ENCODE measurements at regions not wholly inside any gene's neighbourhood (a gene's known extent, or its start where the extent isn't known, plus 50 kb on each side); places are given as distances from the start of the nearest gene placed in this dataset.
"Not testable (repeated sequence)": the region's sequence is repeated elsewhere in the genome, so short reads cannot be mapped to it uniquely, and the experiment has no call there.

DNA sequence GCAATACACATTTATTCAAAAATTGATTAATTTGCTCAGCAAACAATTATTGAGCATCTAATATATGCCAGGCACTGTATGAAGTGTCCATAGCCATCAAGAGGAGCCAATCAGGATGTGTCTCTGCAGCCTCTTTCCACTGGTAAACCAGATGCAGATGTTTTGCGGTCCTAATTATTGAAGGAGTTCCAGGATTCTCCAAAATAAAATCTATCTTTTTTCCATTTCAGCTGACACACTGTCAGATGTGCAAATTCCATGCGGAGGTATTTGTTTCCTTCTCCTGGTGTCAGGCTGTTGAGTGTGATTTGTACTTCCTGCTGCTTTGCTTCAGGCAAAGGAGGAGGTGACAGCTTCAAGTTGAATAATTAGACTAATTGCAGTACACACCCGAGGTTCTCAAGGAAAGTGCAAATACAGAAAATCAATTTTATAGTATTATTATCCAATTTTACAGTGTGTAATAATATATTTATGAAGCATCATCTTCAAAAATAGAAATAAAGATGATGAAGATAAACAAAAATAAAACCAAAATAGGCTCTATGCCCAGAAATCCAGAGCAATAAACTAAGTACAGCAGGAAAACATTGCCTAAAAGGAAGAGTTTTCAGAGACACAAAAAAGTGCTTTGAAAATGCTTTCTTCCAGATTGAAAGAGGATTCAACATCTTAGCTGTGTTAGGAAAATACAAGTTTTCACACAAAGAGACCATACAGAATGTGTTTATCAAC is 1352.9 kb upstream of the CHAC2 start:
- Mint-ChIP-seq H3K27ac (no peak overlapping the region), H3K36me3 (no peaks in the 10 kb centered on the region), H3K4me3 (no peak overlapping the region), H3K9me3 (peaks cover 0 to 4% (median 3%) of the 10 kb centered on the region in 3 donors), H3K27me3 (no peaks in the 10 kb centered on the region), H3K4me1 (no peaks in the 10 kb centered on the region)

DNA sequence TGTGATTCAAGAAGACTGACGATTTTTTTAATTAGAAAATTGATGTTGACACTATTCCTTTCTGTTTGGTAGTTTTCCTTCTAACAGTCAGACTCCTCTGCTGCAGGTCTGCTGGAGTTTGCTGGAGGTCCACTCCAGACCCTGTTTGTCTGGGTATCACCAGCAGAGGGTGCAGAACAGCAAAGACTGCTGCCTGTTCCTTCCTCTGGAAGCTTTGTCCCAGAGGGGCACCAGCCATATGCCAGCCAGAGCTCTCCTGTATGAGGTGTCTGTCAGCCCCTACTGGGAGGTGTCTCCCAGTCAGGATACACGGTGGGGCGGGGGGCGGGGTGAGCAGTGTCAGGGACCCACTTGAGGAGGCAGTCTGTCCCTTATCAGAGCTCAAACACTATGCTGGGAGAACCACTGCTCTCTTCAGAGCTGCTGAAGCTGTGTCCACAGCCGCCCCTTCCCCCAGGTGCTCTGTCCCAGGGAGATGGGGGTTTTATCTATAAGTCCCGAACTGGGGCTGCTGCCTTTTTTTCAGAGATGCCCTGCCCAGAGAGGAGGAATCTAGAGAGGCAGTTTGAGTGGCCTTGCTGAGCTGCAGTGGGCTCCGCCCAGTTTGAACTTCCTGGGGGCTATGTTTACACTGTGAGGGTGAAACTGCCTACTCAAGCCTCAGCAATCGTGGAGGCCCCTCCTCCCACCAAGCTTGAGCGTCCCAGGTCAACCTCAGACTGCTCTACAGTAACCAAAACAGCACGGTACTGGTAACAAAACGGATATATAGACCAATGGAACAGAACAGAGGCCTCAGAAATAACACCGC is 1358.1 kb upstream of the CHAC2 start:
- H3K36me3 Mint-ChIP-seq, H3K4me1 Mint-ChIP-seq, H3K4me3 Mint-ChIP-seq, H3K27me3 Mint-ChIP-seq, H3K27ac Mint-ChIP-seq, H3K9me3 Mint-ChIP-seq: not testable (repeated sequence)

DNA sequence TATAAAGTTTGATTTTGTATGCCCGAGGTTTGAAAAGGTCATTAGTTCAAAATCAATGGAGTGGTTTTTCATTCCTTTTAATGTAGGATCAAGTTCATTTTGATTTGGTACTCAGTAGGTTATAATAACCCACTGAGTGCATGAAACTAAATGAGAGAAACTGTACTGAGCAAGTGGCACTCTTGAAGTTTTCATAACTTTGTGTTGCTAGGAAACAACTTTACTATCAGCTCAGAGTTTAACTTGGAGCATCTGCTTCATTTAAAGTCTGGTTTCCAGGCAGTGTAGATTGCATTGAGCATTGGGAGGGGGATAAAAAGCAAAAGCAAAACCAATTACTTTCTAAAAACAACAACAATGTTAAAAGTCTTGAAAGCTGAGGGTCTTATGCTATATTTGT is 1361.6 kb upstream of the CHAC2 start:
- no peaks in the 10 kb centered on the region for H3K9me3 Mint-ChIP-seq
- no peaks in the 10 kb centered on the region for H3K36me3 Mint-ChIP-seq
- H3K27me3 Mint-ChIP-seq, result no peaks in the 10 kb centered on the region
- no peak overlapping the region for H3K4me3 Mint-ChIP-seq
- H3K27ac Mint-ChIP-seq, result no peak overlapping the region
- peaks cover 0 to 3% (median 0%) of the 10 kb centered on the region in 3 donors for H3K4me1 Mint-ChIP-seq

DNA sequence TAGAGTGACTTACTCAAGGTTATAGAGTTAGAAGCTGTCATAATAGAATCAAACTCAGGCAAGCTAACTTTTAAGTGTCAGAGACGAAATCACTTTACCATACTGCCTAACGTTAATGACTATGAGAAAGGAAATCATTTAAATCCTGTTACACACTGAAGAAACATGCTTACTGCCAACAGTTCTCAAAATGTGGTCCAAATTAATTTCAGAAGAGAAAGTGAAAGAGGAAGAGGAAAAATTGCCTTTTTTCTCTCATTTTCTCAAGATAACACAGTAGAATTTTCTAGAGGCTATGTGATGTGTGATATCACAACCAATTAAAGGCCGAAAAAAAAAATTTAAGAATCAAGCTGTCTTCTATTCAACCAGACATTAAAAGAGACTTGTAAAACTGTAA is 1362.7 kb upstream of the CHAC2 start:
- Mint-ChIP-seq H3K4me1 (peaks cover 0 to 3% (median 0%) of the 10 kb centered on the region in 3 donors), H3K9me3 (no peaks in the 10 kb centered on the region), H3K27ac (no peak overlapping the region), H3K36me3 (no peaks in the 10 kb centered on the region), H3K27me3 (no peaks in the 10 kb centered on the region), H3K4me3 (no peak overlapping the region)

DNA sequence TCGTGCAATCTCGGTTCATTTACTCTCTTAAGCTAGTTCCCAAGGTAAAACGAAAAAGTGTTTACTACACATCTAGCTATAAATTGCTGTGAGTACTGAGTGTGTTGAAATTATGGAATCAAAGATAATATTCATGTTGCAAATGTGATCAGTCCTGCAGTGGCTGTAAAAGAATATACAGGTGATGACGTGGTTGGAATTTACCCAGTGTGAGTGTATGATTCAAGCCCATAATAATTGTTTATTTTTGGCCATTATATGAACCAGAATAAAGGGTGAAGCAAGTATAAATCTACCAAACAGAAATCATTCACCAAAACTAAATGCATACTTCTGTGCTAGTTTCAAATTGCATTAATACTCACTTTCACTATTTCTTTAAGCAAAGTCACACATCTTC is 1363.6 kb upstream of the CHAC2 start:
- H3K27me3 Mint-ChIP-seq, result no peaks in the 10 kb centered on the region
- H3K27ac Mint-ChIP-seq, result no peak overlapping the region
- H3K4me1 Mint-ChIP-seq, result peaks cover 0 to 3% (median 0%) of the 10 kb centered on the region in 3 donors
- H3K4me3 Mint-ChIP-seq, result no peak overlapping the region
- H3K36me3 Mint-ChIP-seq, result no peaks in the 10 kb centered on the region
- no peaks in the 10 kb centered on the region for H3K9me3 Mint-ChIP-seq

DNA sequence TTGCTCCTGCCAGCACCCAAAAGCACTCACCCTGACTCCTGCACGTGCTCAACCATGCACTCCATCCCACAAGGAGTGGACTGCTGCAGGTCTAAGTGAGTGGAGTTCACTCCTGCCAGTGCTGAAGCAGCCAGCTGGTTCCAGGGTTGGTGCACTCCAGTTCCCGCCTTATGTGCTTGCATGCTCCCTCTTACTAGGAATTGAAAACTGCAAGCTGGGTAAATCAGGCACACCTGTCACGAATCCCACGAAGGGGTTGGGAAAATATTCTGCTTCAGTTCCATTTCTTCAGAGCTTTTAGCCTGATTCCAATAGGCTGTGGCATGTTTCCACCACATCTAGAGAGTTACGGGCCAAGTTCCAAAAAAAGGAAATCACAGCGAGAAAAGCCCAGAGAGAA is 1365.5 kb upstream of the CHAC2 start:
- no peaks in the 10 kb centered on the region for H3K9me3 Mint-ChIP-seq

DNA sequence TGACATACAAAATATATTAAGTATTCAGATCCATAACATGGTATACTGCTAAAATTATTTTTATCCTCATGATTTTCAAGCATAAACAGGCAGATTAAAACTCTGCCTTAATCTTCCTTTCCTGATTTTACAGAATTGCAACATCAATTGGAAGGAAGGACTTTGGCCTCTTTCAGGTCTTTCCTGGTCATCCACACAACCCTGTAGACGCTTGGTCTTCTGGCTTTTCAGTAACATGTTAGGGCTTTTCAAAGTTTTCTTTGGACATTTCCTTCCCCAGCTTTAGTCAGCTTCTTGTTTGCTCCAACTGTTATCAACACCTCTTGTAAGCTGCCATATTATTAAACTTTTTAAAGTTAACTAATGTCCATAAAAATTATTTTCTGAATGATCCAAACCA is 1364.9 kb upstream of the NRXN1 start:
- Mint-ChIP-seq H3K4me3 (no peak overlapping the region), H3K27ac (no peak overlapping the region), H3K9me3 (peaks cover 0 to 4% (median 0%) of the 10 kb centered on the region in 3 donors), H3K4me1 (no peaks in the 10 kb centered on the region), H3K27me3 (no peaks in the 10 kb centered on the region), H3K36me3 (no peaks in the 10 kb centered on the region)

More for the DNA sequence above, 1365.5 kb upstream of the CHAC2 start:
- H3K4me1 Mint-ChIP-seq, result peaks cover 0 to 3% (median 0%) of the 10 kb centered on the region in 3 donors
- no peak overlapping the region for H3K4me3 Mint-ChIP-seq
- H3K36me3 Mint-ChIP-seq, result no peaks in the 10 kb centered on the region
- no peaks in the 10 kb centered on the region for H3K27me3 Mint-ChIP-seq
- H3K27ac Mint-ChIP-seq, result peak overlapping the region in 1 of 3 donors; percentile 60

DNA sequence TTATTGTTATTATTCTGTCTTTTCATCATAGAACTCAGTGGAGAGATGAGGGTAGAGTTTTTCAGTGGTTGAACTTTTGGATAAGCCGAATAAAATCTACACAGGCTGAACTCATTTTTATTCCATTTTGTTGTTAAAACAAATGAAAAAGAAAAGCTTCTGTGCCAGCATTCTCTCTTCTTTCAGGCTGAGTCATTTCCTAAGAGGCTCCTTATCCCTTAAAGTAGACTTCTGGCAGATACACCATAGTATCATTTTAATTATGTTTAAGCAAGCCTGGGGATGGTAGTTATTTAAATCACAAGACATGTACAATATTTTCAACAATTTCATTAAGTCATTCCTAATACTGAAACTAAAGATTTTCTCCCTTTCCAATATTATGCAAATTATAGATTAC is 1364.0 kb upstream of the NRXN1 start:
- Mint-ChIP-seq H3K27ac (no peak overlapping the region), H3K9me3 (peaks cover 0 to 4% (median 0%) of the 10 kb centered on the region in 3 donors), H3K4me1 (no peaks in the 10 kb centered on the region), H3K4me3 (no peak overlapping the region), H3K36me3 (no peaks in the 10 kb centered on the region), H3K27me3 (no peaks in the 10 kb centered on the region)

DNA sequence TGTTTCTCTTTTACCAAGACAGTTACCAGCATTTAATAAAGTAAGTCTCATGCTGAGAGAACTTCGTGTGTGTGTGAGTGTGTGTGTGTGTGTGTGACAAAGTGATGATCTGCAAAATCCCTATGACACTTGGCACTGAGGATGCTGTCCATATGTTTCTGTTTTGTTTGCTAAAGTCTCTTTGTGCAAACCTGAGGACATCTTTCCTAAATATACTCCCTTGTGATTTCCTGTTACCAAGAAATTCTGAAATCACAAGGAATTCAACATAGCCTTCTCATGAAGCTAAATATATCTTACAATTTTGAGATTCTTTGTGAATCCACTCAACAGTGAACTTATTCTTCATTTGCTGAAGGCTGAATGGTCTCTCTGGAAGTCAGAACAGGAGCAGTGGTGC is 1359.7 kb upstream of the NRXN1 start:
- Mint-ChIP-seq H3K4me3 (no peak overlapping the region), H3K9me3 (peaks cover 0 to 4% (median 0%) of the 10 kb centered on the region in 3 donors), H3K4me1 (no peaks in the 10 kb centered on the region)

DNA sequence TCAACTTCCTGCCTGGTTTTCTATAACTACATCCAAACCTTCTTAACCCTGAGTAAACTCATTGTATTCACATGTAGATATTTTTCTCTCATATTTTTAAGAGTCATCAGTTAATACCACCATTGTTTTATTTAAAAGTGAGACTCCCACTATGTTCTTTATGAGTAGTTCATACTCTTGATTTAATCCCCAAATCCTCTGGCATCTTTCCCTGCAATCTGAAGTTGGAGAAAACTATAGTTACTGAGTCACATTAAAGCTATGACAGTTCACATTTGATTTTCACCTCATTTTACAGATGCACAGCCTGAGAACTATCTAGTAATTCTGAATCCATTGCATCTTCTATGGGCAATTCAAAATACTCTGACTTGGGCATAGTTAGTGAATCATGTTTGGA is 1358.7 kb upstream of the NRXN1 start:
- Mint-ChIP-seq H3K9me3 (peaks cover 0 to 4% (median 0%) of the 10 kb centered on the region in 3 donors), H3K4me1 (no peaks in the 10 kb centered on the region), H3K4me3 (no peak overlapping the region), H3K27ac (no peak overlapping the region), H3K36me3 (peaks cover 1% of the 10 kb centered on the region), H3K27me3 (no peaks in the 10 kb centered on the region)

More for the DNA sequence above, 1359.7 kb upstream of the NRXN1 start:
- H3K36me3 Mint-ChIP-seq, result no peaks in the 10 kb centered on the region
- H3K27me3 Mint-ChIP-seq, result no peaks in the 10 kb centered on the region
- no peak overlapping the region for H3K27ac Mint-ChIP-seq

DNA sequence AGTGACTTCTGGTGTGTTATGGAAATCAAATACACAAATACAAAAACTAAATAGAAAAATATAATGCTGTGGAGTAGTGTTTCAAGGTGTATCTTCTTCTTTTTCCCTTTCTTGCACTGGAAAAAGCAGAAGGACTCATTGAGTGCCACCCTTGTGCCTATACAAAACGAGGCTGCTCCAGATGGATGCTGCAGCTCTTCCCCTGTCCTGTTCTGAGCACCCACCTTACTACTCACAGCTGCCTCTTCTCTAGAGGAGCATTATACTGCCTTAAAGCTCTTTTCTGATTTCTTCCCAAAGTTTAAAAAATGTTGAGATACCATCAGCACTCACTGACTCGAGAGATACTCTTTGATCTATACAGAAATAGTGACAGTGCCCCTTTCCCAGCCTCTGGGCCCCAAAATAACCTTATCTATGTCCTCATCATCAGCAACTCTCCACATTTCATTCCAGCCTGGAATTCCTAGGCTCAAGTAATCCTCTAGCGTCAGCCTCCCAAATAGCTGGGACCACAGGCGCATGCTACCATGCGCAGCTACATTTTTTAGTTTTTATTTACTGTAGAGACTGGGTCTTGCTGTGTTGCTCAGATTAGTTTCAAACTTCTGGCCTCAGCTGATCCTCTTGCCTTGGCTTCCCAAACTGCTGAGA is 1356.1 kb upstream of the NRXN1 start:
- no peak overlapping the region for H3K4me3 Mint-ChIP-seq
- no peak overlapping the region for H3K27ac Mint-ChIP-seq
- H3K27me3 Mint-ChIP-seq, result no peaks in the 10 kb centered on the region
- H3K4me1 Mint-ChIP-seq, result no peaks in the 10 kb centered on the region
- no peaks in the 10 kb centered on the region for H3K9me3 Mint-ChIP-seq
- peaks cover 1% of the 10 kb centered on the region for H3K36me3 Mint-ChIP-seq

DNA sequence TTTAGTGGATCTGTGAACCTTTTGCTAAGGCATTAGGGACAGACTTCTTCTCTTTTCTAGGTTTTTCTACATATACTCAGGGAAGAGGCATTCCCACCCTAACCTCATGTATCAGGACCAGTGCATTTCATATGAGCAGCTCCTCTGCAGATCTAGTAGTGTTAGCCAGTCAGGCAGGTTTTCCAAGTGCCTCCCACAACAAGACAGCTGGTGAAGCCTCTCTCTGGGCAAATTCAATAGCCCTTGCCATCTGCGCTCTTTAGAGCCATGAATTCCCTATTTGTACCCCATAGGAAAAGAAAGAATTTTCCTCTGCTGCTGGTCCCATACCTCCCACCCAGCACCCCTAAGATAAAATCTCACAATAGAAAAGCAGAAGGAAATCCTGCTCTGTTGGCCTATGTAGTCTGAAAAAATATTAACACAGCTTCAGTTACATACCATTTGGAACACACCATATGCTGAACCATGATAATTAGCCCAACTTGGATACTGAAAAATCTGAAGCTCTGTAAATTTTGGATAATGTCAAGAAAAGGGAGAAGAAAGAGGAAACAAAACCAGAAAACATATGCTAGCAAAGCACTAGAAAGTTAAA is 1354.6 kb upstream of the NRXN1 start:
- H3K4me1 Mint-ChIP-seq, result no peaks in the 10 kb centered on the region
- H3K4me3 Mint-ChIP-seq, result no peak overlapping the region
- H3K36me3 Mint-ChIP-seq, result peaks cover 1% of the 10 kb centered on the region
- H3K9me3 Mint-ChIP-seq, result no peaks in the 10 kb centered on the region
- no peaks in the 10 kb centered on the region for H3K27me3 Mint-ChIP-seq
- H3K27ac Mint-ChIP-seq, result no peak overlapping the region

DNA sequence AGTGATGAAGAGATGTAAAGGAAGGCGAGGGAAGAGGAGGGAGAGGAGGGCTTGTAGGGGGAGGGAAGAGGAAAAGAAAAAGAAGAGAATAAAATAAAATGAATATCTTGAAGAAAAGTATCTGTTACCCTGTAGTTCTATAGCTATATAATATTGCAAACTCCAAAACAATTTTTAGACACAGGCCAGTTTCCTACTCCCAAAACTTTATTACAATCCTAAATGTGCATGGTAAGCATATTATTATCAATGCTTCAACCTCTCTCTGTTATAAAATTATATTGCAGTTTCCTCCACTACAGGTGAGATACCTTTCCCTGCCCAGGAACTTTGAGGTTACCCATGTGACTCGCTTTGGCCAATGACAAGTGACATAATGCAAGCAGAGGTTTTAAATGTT is 1351.6 kb upstream of the NRXN1 start:
- peaks cover 1% of the 10 kb centered on the region for H3K36me3 Mint-ChIP-seq
- no peak overlapping the region for H3K27ac Mint-ChIP-seq
- H3K4me3 Mint-ChIP-seq, result no peak overlapping the region
- no peaks in the 10 kb centered on the region for H3K27me3 Mint-ChIP-seq
- H3K9me3 Mint-ChIP-seq, result peaks cover 0 to 1% (median 0%) of the 10 kb centered on the region in 3 donors
- H3K4me1 Mint-ChIP-seq, result no peaks in the 10 kb centered on the region

DNA sequence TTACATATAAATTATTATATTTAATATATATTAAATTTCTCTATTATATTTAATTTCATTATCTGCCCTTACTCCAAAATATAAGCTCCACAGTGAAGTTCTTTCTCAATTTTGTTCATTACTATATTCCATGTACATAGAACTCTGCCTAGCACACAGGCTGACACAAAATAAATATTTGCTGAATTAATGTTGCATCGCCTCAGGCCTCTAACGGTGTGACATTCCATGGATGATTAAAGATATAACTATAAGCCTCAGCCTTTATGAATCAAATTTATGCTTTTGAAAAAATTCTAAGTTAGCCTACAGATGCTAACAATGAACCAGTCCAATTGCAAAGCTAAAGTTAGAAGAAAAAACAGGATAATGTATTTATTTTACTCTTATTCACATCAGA is 1337.2 kb upstream of the NRXN1 start:
- Mint-ChIP-seq H3K27ac (no peak overlapping the region), H3K36me3 (no peaks in the 10 kb centered on the region), H3K4me3 (no peak overlapping the region), H3K9me3 (peaks cover 0 to 2% (median 0%) of the 10 kb centered on the region in 3 donors), H3K4me1 (peaks cover 0 to 1% (median 0%) of the 10 kb centered on the region in 3 donors), H3K27me3 (no peaks in the 10 kb centered on the region)

DNA sequence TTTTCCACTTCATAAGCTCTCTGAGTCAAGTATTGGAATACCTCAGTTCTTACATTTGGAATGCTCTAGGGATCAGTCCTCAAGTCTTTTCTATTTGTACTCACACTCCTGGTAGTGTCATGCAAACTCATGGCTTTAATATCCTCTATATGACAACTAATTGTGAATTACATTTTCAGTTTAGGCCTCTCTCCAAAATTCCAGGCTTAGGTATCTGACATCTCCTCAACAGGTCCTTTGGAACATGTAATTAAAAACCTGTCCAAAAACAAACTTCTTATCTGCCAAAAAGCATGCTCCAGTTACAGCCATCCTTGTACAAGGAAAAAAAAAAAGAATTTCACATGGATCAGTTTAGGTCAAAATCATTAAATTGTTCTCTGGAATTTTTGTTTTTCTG is 1336.2 kb upstream of the NRXN1 start:
- Mint-ChIP-seq H3K4me3 (no peak overlapping the region), H3K36me3 (no peaks in the 10 kb centered on the region), H3K9me3 (peaks cover 0 to 3% (median 2%) of the 10 kb centered on the region in 3 donors)

More for the DNA sequence above, 1336.2 kb upstream of the NRXN1 start:
- Mint-ChIP-seq H3K4me1 (peaks cover 0 to 1% (median 0%) of the 10 kb centered on the region in 3 donors), H3K27me3 (no peaks in the 10 kb centered on the region), H3K27ac (no peak overlapping the region)

Measured in IgD-negative memory B cell (primary cell).